ENCODE measurements at regions not wholly inside any gene's neighbourhood (a gene's known extent, or its start where the extent isn't known, plus 50 kb on each side); places are given as distances from the start of the nearest gene placed in this dataset.

GRCh38 chr13:29920025-29920643 lies 69.7 kb upstream of the UBL3 start:
- TF ChIP-seq YY1 (IDR thresholded peaks at IDR 0.05; ENCODE audit: low read depth), result no peak
- TF ChIP-seq, protein P1, sequence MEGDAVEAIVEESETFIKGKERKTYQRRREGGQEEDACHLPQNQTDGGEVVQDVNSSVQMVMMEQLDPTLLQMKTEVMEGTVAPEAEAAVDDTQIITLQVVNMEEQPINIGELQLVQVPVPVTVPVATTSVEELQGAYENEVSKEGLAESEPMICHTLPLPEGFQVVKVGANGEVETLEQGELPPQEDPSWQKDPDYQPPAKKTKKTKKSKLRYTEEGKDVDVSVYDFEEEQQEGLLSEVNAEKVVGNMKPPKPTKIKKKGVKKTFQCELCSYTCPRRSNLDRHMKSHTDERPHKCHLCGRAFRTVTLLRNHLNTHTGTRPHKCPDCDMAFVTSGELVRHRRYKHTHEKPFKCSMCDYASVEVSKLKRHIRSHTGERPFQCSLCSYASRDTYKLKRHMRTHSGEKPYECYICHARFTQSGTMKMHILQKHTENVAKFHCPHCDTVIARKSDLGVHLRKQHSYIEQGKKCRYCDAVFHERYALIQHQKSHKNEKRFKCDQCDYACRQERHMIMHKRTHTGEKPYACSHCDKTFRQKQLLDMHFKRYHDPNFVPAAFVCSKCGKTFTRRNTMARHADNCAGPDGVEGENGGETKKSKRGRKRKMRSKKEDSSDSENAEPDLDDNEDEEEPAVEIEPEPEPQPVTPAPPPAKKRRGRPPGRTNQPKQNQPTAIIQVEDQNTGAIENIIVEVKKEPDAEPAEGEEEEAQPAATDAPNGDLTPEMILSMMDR (IDR thresholded peaks at IDR 0.05), result no peak
- TF ChIP-seq GABPA (IDR thresholded peaks at IDR 0.05; ENCODE audit: low read depth), result no peak
- no peak for TF ChIP-seq MAX (IDR thresholded peaks at IDR 0.05; ENCODE audit: low read depth)
- no peak for TF ChIP-seq PBX3 (IDR thresholded peaks at IDR 0.05)
- no peak for TF ChIP-seq ELF1 (IDR thresholded peaks at IDR 0.05)
- TF ChIP-seq TAF1 (IDR thresholded peaks at IDR 0.05; ENCODE audit: borderline replicate concordance, low read depth, low read length), result no peak
- no peak for TF ChIP-seq RAD21 (IDR thresholded peaks at IDR 0.05; ENCODE audit: low read length)
- TF ChIP-seq GATA2 (CRISPR knock-in tag; IDR thresholded peaks at IDR 0.05), result no peak
- no peak for TF ChIP-seq TCF12 (IDR thresholded peaks at IDR 0.05)
- TF ChIP-seq, protein P2, sequence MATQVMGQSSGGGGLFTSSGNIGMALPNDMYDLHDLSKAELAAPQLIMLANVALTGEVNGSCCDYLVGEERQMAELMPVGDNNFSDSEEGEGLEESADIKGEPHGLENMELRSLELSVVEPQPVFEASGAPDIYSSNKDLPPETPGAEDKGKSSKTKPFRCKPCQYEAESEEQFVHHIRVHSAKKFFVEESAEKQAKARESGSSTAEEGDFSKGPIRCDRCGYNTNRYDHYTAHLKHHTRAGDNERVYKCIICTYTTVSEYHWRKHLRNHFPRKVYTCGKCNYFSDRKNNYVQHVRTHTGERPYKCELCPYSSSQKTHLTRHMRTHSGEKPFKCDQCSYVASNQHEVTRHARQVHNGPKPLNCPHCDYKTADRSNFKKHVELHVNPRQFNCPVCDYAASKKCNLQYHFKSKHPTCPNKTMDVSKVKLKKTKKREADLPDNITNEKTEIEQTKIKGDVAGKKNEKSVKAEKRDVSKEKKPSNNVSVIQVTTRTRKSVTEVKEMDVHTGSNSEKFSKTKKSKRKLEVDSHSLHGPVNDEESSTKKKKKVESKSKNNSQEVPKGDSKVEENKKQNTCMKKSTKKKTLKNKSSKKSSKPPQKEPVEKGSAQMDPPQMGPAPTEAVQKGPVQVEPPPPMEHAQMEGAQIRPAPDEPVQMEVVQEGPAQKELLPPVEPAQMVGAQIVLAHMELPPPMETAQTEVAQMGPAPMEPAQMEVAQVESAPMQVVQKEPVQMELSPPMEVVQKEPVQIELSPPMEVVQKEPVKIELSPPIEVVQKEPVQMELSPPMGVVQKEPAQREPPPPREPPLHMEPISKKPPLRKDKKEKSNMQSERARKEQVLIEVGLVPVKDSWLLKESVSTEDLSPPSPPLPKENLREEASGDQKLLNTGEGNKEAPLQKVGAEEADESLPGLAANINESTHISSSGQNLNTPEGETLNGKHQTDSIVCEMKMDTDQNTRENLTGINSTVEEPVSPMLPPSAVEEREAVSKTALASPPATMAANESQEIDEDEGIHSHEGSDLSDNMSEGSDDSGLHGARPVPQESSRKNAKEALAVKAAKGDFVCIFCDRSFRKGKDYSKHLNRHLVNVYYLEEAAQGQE (IDR thresholded peaks at IDR 0.05; ENCODE audit: low read depth, low read length), result no peak
- no peak for TF ChIP-seq EP300 (IDR thresholded peaks at IDR 0.05; ENCODE audit: borderline replicate concordance in 1 of 2, low read depth in 1 of 2, low read length in 1 of 2)

Measured in SK-N-SH (cell line).